ENCODE measurements at regions not wholly inside any gene's neighbourhood (a gene's known extent, or its start where the extent isn't known, plus 50 kb on each side); places are given as distances from the start of the nearest gene placed in this dataset.

DNA sequence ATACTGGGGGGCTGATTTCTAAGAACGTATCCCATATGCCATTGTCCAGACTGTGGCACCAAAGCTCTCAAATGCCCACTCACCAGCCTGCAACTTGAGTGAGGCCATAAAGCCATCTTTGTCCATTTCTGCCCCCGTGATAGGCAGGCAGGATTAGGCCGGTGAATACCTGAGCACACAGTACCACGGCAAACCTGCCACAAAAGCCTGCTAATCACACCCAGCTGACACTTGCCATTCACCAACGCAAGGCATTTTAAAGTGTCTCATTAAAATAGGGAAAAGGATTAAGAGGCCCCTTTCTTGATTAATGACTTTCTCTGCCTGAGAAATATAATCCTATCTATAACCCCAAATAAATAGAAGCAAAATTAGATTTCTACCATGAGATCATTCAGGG, 111.4 kb upstream of the NANOS1 start:
- TF ChIP-seq POLR2A (IDR thresholded peaks at IDR 0.05): no peak
- TF ChIP-seq, protein P1, sequence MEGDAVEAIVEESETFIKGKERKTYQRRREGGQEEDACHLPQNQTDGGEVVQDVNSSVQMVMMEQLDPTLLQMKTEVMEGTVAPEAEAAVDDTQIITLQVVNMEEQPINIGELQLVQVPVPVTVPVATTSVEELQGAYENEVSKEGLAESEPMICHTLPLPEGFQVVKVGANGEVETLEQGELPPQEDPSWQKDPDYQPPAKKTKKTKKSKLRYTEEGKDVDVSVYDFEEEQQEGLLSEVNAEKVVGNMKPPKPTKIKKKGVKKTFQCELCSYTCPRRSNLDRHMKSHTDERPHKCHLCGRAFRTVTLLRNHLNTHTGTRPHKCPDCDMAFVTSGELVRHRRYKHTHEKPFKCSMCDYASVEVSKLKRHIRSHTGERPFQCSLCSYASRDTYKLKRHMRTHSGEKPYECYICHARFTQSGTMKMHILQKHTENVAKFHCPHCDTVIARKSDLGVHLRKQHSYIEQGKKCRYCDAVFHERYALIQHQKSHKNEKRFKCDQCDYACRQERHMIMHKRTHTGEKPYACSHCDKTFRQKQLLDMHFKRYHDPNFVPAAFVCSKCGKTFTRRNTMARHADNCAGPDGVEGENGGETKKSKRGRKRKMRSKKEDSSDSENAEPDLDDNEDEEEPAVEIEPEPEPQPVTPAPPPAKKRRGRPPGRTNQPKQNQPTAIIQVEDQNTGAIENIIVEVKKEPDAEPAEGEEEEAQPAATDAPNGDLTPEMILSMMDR (IDR thresholded peaks at IDR 0.05): no peak
- Histone ChIP-seq H3K4me3 (no peak overlapping the region), H3K4me1 (replicated peaks in 1 of 2) (no peaks in the 10 kb centered on the region), H3K27ac (no peak overlapping the region), H3K36me3 (replicated peaks in 1 of 2) (no peaks in the 10 kb centered on the region), H3K9me3 (replicated peaks in 1 of 3) (no peaks in the 10 kb centered on the region), H3K27me3 (no peaks in the 10 kb centered on the region)
- DNase-seq: no peak
- intact Hi-C loops (cut with DNase I): no loop called here
- 73 to 92% (median 79%) methylated on average over 4 to 5 of the region's 5 CpGs for WGBS, 4 donors

DNA sequence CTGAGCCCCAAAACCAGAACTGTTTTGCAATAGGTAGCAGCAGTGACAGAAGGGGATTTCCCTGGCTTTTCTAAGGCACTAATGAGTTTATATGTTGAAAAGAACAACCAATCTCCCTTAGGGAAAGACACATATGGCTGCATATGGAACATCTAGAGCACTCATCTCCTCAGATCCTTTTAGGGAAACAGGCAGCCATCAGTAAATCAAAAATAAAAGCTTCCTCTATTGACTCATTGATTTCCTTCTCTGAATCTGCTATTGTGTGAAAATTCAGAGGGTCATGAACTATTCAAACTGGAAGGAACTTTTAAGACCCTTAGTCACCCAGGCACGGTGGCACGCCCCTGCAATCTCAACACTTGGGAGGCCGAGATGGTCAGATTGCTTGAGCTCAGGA, 110.9 kb upstream of the NANOS1 start:
- Histone ChIP-seq H3K4me3 (no peak overlapping the region), H3K9me3 (replicated peaks in 1 of 3) (no peaks in the 10 kb centered on the region), H3K4me1 (replicated peaks in 1 of 2) (no peaks in the 10 kb centered on the region), H3K36me3 (replicated peaks in 1 of 2) (no peaks in the 10 kb centered on the region), H3K27me3 (no peaks in the 10 kb centered on the region), H3K27ac (no peak overlapping the region)
- no peak for DNase-seq
- TF ChIP-seq POLR2A (IDR thresholded peaks at IDR 0.05): no peak
- TF ChIP-seq, protein P1 (IDR thresholded peaks at IDR 0.05): no peak
- intact Hi-C loops (cut with DNase I): no loop called here
- 72 to 85% (median 80%) methylated on average over 3 of the region's 3 CpGs for WGBS, 4 donors

DNA sequence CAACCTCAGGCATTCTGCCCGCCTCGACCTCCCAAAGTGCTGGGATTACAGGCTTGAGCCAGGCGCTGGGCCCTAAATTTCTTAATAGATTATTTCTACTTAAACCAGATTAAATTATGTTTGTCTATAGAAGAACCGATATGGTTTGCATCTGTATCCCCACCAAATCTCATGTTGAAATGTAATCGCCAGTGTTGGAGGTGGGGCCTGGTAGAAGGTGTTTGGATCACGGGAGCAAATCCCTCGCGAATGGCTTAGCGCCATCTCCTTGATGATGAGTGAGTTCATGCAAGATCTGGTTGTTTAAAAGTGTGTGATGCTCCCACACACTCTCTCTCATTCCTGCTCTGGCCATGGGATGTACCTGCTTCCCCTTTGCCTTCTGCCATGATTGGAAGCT, 109.3 kb upstream of the NANOS1 start:
- no peaks in the 10 kb centered on the region for H3K4me1 ChIP-seq (replicated peaks in 1 of 2)
- H3K36me3 ChIP-seq (replicated peaks in 1 of 2): no peaks in the 10 kb centered on the region
- TF ChIP-seq, protein P1 (IDR thresholded peaks at IDR 0.05): no peak
- no peak for TF ChIP-seq POLR2A (IDR thresholded peaks at IDR 0.05)
- DNase-seq: no peak
- 94 to 96% (median 96%) methylated on average over 9 of the region's 9 CpGs for WGBS, 4 donors
- no peak overlapping the region for H3K4me3 ChIP-seq
- H3K27me3 ChIP-seq: no peaks in the 10 kb centered on the region
- H3K9me3 ChIP-seq (replicated peaks in 1 of 3): no peaks in the 10 kb centered on the region
- H3K27ac ChIP-seq: no peak overlapping the region
- intact Hi-C loops (cut with DNase I): no loop called here

DNA sequence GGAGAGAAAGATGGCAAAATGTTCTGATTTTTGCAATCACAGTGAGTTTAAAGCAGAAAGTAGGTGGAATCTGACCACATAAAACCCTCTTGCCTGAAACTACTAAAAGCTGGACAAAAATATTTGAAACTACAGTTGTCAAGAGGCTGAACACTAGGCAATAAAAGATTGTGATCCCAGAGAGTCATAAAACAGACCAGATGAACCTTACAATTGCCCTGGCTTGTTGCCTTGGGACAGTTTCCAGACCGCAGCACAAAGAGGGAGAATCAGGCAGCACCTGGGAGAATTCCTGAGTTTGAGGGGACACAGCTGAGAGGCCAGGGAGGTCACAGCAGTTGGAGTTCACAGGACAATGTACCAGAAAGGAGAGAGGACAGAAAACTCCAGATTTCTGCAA, 107.3 kb upstream of the NANOS1 start:
- Histone ChIP-seq H3K27ac (no peak overlapping the region), H3K4me1 (replicated peaks in 1 of 2) (no peaks in the 10 kb centered on the region), H3K4me3 (no peak overlapping the region), H3K9me3 (replicated peaks in 1 of 3) (no peaks in the 10 kb centered on the region), H3K27me3 (no peaks in the 10 kb centered on the region), H3K36me3 (replicated peaks in 1 of 2) (no peaks in the 10 kb centered on the region)
- intact Hi-C loops (cut with DNase I): no loop called here
- 56 to 87% (median 74%) methylated on average over 1 of the region's 1 CpG for WGBS, 4 donors
- no peak for TF ChIP-seq POLR2A (IDR thresholded peaks at IDR 0.05)
- TF ChIP-seq, protein P1 (IDR thresholded peaks at IDR 0.05): no peak
- DNase-seq: no peak

All from adrenal gland (tissue), 9 donors.